OCI-LY1 (cell line): ENCODE measurements at regions not wholly inside any gene's neighbourhood (a gene's known extent, or its start where the extent isn't known, plus 50 kb on each side); places are given as distances from the start of the nearest gene placed in this dataset.

Experiments
- H2AFZ ChIP-seq: fragments of 200-600 bp; sonication (generic), shearing (Covaris generic); 2 replicates; pipeline ENCODE4 v1.6.0; 2014; ENCODE audit warnings: antibody characterized with exemption, mild to moderate bottlenecking, low read length
- H3F3A ChIP-seq: fragments of 200-600 bp; sonication (generic), shearing (Covaris generic); 2 replicates; pipeline ENCODE4 v1.6.0; 2014; ENCODE audit warnings: mild to moderate bottlenecking, antibody characterized with exemption, low read length, moderate library complexity; ENCODE audit not compliant: insufficient read depth
- H3K27ac ChIP-seq: fragments of 200-600 bp; sonication (generic); 2 replicates; pipeline ENCODE4 v1.5.1; 2014; ENCODE audit warnings: low read length, mixed run types, mild to moderate bottlenecking, low read depth; ENCODE audit not compliant: poor library complexity, severe bottlenecking
- H3K27me3 ChIP-seq: fragments of 200-600 bp; sonication (generic); 2 replicates; pipeline ENCODE4 v1.6.0; 2014; ENCODE audit warnings: antibody characterized with exemption, mild to moderate bottlenecking, low read length, moderate library complexity; ENCODE audit not compliant: insufficient read depth
- H3K36me3 ChIP-seq: fragments of 200-600 bp; sonication (generic); 2 replicates; pipeline ENCODE4 v1.6.1; 2014; ENCODE audit warnings: mild to moderate bottlenecking, antibody characterized with exemption, low read length, moderate library complexity, mixed read lengths; ENCODE audit not compliant: insufficient read depth
- H3K4me1 ChIP-seq: fragments of 200-600 bp; sonication (generic); 2 replicates; pipeline ENCODE4 v1.5.1; 2014; ENCODE audit warnings: mild to moderate bottlenecking, low read length, moderate library complexity; ENCODE audit not compliant: insufficient read depth, severe bottlenecking
- H3K4me2 ChIP-seq: fragments of 200-600 bp; sonication (generic), shearing (Covaris generic); 2 replicates; pipeline ENCODE4 v1.6.1; 2014; ENCODE audit warnings: low read length
- H3K4me3 ChIP-seq: fragments of 200-600 bp; sonication (generic); 2 replicates; pipeline ENCODE4 v1.5.1; 2014; ENCODE audit warnings: low read length, low read depth, mild to moderate bottlenecking, mixed read lengths; ENCODE audit not compliant: poor library complexity, severe bottlenecking
- H3K79me2 ChIP-seq: fragments of 200-600 bp; shearing (Covaris generic); 2 replicates; pipeline ENCODE4 v1.6.1; 2016; ENCODE audit warnings: mixed run types, low read length, mixed read lengths; ENCODE audit not compliant: insufficient read depth
- H3K9ac ChIP-seq: fragments of 200-600 bp; sonication (generic), shearing (Covaris generic); 2 replicates; pipeline ENCODE4 v1.6.1; 2014; ENCODE audit warnings: mild to moderate bottlenecking, low read length, mixed read lengths
- H3K9me2 ChIP-seq: fragments of 200-600 bp; sonication (generic), shearing (Covaris generic); 2 replicates; pipeline ENCODE4 v1.6.1; 2014; ENCODE audit warnings: low read depth, mild to moderate bottlenecking, low read length, mixed read lengths
- H3K9me3 ChIP-seq: fragments of 200-600 bp; shearing (Covaris generic); 2 replicates; pipeline ENCODE4 v1.6.1; 2014; ENCODE audit warnings: low read length, mixed read lengths
- H4K20me1 ChIP-seq: fragments of 200-600 bp; sonication (generic), shearing (Covaris generic); 2 replicates; pipeline ENCODE4 v1.6.0; 2016; ENCODE audit warnings: mild to moderate bottlenecking, low read length; ENCODE audit not compliant: insufficient read depth
- EZH2 ChIP-seq: fragments of 200-600 bp; sonication (generic), shearing (Covaris generic); IDR thresholded peaks from 2 replicates; pipeline ENCODE4 v1.8.0; 2017; ENCODE audit warnings: borderline replicate concordance, mixed run types, mild to moderate bottlenecking, antibody characterized with exemption, low read length, moderate library complexity, mixed read lengths
- TF ChIP-seq, protein P1 (sequence below): fragments of 200-600 bp; sonication (generic), shearing (Covaris generic); IDR thresholded peaks from 2 replicates; pipeline ENCODE4 v1.5.1; 2017; ENCODE audit warnings: mild to moderate bottlenecking, antibody characterized with exemption, low read length, moderate library complexity, mixed read lengths

DNA sequence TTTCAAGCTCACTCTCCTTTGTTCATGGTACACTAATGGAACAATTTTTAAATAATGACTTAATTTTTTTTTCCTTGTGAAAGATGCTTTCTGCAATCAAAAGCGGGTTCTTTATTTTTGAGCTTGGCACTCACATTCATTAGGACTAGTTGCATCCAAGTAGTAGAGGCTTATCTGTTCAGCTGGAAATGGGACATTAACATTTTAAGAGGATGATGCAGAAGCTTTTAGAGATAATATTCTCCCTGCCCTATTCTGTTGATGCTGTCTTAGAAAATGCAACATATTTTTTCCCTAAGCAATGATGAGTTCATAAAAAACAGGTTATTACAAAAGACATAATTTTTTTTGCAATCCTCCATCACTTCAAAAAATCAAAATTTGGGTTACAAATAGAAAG lies 900.6 kb downstream of the NTRK3 start:
- no peaks in the 10 kb centered on the region for H3K36me3 ChIP-seq
- no peak overlapping the region for H3K4me3 ChIP-seq
- H3K9me3 ChIP-seq, result no peaks in the 10 kb centered on the region
- H3K9me2 ChIP-seq, result no peaks in the 10 kb centered on the region
- no peak overlapping the region for H3K27ac ChIP-seq
- H3K4me1 ChIP-seq, result no peaks in the 10 kb centered on the region
- no peaks in the 10 kb centered on the region for H3K79me2 ChIP-seq
- no peak overlapping the region for H3K4me2 ChIP-seq
- no peak overlapping the region for H3K9ac ChIP-seq
- TF ChIP-seq EZH2, result no peak
- TF ChIP-seq, protein P1, sequence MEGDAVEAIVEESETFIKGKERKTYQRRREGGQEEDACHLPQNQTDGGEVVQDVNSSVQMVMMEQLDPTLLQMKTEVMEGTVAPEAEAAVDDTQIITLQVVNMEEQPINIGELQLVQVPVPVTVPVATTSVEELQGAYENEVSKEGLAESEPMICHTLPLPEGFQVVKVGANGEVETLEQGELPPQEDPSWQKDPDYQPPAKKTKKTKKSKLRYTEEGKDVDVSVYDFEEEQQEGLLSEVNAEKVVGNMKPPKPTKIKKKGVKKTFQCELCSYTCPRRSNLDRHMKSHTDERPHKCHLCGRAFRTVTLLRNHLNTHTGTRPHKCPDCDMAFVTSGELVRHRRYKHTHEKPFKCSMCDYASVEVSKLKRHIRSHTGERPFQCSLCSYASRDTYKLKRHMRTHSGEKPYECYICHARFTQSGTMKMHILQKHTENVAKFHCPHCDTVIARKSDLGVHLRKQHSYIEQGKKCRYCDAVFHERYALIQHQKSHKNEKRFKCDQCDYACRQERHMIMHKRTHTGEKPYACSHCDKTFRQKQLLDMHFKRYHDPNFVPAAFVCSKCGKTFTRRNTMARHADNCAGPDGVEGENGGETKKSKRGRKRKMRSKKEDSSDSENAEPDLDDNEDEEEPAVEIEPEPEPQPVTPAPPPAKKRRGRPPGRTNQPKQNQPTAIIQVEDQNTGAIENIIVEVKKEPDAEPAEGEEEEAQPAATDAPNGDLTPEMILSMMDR, result no peak
- no peak overlapping the region for H2AFZ ChIP-seq
- no peaks in the 10 kb centered on the region for H3F3A ChIP-seq
- no peaks in the 10 kb centered on the region for H4K20me1 ChIP-seq
- H3K27me3 ChIP-seq, result no peaks in the 10 kb centered on the region

DNA sequence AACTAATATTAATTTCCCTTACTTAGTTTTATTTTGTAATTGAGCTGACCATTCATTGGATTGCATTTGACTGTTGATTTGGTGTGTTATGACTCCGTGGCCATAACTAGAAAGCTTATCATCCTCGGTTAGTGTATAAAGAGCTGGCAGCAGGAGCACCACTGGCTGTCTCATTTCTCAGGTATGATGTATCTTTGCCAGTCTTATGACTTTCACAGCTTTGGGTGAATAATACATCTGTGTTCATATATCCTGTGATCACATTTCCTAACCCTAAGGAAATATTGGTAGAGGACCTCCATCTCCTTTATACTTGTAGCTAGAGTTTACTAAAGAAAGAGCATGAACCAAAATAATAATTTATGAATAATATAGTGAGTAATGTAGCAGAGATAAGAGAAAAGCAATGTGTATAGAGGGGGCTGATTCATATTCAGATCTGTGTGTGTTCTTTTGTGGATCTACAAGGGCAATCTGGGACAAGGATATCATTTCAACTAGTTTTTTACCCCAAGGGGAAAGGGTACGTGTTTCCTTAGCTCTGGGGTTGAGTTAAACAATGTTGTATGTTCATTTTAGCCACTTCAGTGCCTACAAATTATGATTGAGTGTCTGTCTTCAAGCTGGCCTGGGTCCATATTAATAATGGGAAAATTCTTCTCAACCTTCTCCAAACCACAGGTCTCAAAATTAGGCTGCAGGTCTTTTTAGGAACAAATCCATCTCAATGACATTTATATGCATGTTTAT lies 901.7 kb downstream of the NTRK3 start:
- Histone ChIP-seq H4K20me1 (no peaks in the 10 kb centered on the region), H3K4me1 (no peaks in the 10 kb centered on the region), H3K27me3 (no peaks in the 10 kb centered on the region), H2AFZ (no peak overlapping the region), H3K4me3 (no peak overlapping the region), H3K4me2 (no peak overlapping the region), H3K36me3 (no peaks in the 10 kb centered on the region), H3K9me2 (no peaks in the 10 kb centered on the region), H3K27ac (no peak overlapping the region), H3K9ac (no peak overlapping the region), H3K9me3 (no peaks in the 10 kb centered on the region), H3K79me2 (no peaks in the 10 kb centered on the region), H3F3A (no peaks in the 10 kb centered on the region)
- no peak for TF ChIP-seq EZH2
- TF ChIP-seq, protein P1, result no peak

DNA sequence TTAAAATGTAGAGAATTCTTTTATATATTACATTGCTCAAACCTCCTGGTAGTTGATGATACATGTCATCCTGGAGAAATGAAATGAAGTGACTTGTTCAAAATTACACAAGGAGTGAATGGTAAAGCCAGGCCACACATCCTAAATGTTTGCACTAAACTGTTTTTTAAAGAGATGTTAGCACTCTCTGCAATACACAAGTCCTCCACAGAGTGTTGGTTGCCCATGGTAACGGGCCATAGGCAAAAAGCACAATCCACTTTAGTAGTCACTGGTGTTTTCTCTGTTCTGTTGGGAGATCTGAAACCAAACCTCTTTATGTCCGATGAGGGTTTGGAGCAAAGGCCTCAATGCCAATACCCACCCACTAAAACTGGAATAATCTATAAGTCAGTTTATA lies 907.4 kb downstream of the NTRK3 start:
- H3K9me3 ChIP-seq, result no peaks in the 10 kb centered on the region
- no peaks in the 10 kb centered on the region for H3F3A ChIP-seq
- H3K27me3 ChIP-seq, result no peaks in the 10 kb centered on the region
- no peaks in the 10 kb centered on the region for H3K79me2 ChIP-seq
- H3K9ac ChIP-seq, result no peak overlapping the region
- H3K36me3 ChIP-seq, result no peaks in the 10 kb centered on the region
- H4K20me1 ChIP-seq, result no peaks in the 10 kb centered on the region
- TF ChIP-seq, protein P1, result no peak
- H3K9me2 ChIP-seq, result no peaks in the 10 kb centered on the region
- H3K4me1 ChIP-seq, result no peaks in the 10 kb centered on the region
- H3K4me3 ChIP-seq, result no peak overlapping the region
- H3K27ac ChIP-seq, result no peak overlapping the region
- H2AFZ ChIP-seq, result no peak overlapping the region
- no peak overlapping the region for H3K4me2 ChIP-seq
